ENCODE measurements at regions not wholly inside any gene's neighbourhood (a gene's known extent, or its start where the extent isn't known, plus 50 kb on each side); places are given as distances from the start of the nearest gene placed in this dataset.

DNA sequence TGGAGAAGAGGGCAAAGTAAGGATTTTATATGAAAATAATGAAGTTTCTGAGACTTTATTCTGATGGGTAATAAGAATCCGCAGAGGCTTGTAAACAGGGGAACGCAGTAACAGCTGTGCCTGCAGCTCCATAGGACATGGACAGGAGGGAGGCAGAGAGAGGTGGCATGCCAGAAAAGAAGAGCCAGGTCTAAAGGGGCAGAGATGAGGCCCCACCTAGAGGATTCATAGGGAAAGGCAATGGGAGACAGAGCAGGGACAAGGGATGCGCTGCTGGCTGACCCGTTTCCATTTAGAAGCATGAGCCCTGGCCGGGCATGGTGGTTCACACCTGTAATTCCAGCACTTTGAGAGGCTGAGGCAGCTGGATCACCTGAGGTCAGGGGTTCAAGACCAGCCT lies 340.3 kb upstream of the CDH5 start:
- TF ChIP-seq, protein P1, sequence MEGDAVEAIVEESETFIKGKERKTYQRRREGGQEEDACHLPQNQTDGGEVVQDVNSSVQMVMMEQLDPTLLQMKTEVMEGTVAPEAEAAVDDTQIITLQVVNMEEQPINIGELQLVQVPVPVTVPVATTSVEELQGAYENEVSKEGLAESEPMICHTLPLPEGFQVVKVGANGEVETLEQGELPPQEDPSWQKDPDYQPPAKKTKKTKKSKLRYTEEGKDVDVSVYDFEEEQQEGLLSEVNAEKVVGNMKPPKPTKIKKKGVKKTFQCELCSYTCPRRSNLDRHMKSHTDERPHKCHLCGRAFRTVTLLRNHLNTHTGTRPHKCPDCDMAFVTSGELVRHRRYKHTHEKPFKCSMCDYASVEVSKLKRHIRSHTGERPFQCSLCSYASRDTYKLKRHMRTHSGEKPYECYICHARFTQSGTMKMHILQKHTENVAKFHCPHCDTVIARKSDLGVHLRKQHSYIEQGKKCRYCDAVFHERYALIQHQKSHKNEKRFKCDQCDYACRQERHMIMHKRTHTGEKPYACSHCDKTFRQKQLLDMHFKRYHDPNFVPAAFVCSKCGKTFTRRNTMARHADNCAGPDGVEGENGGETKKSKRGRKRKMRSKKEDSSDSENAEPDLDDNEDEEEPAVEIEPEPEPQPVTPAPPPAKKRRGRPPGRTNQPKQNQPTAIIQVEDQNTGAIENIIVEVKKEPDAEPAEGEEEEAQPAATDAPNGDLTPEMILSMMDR (IDR thresholded peaks at IDR 0.05; ENCODE audit: control extremely low read depth in 1 of 3, insufficient read depth in 1 of 3, low read depth in 1 of 3, low read length in 3 of 3), result peak; percentile 53 to 83 (median 60)
- TF ChIP-seq BRCA1 (IDR thresholded peaks at IDR 0.05; ENCODE audit: low read depth, low read length) (no peak), ZNF274 (IDR thresholded peaks at IDR 0.05; ENCODE audit: borderline replicate concordance, extremely low read depth, low read length) (no peak), EGR1 (IDR thresholded peaks at IDR 0.05; ENCODE audit: borderline replicate concordance, low read depth, low read length) (no peak), EZH2 (IDR thresholded peaks at IDR 0.05; ENCODE audit: low read depth, low read length, severe bottlenecking) (no peak), RBBP5 (IDR thresholded peaks at IDR 0.05; ENCODE audit: borderline replicate concordance, low read depth, low read length) (no peak)

Measured in H1 (cell line).